ENCODE measurements at regions not wholly inside any gene's neighbourhood (a gene's known extent, or its start where the extent isn't known, plus 50 kb on each side); places are given as distances from the start of the nearest gene placed in this dataset.

DNA sequence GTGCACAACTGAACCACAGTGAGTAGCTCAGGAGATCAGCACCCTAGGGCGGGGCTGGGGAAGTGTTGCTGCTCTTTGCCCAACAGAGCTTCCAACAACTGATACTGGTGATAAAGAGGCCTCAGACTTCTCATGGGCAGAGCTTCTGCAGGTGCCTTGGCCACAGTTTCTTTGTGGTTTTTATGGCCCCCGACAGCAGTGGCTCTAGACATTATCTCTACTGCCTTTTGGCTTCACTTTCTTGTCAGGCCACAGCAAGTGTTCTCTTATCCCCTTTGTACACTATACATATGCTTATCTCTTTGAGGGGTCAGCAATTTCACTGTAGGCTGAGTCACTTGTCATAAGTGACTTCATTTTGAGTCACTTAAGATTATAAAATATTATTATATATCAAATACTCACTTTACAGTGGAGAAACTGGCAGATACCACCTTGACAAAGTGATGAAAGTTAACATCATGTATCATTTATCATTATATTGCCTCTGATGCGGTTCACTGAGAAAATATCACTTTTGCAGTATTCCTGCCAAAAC is 90.9 kb upstream of the COX7C start:
- DNase-seq (ENCODE audit: low read depth in 1 of 2, low spot score in 2 of 2) (no peak), FAIRE-seq (no peak)
- Histone ChIP-seq H2BK120ac (replicated peaks; ENCODE audit: low read depth, low read length) (no peak overlapping the region), H3K27me3 (replicated peaks in 1 of 4; ENCODE audit: control insufficient read depth in 3 of 4, extremely low read depth in 1 of 4, insufficient read depth in 3 of 4, low read length in 3 of 4) (no peaks in the 10 kb centered on the region), H3K4ac (replicated peaks; ENCODE audit: insufficient read length, low read depth, low read length) (no peak overlapping the region), H4K8ac (ENCODE audit: extremely low read depth, insufficient read depth, low read length) (no peak overlapping the region), H4K91ac (replicated peaks; ENCODE audit: insufficient read length, low read length) (no peak overlapping the region), H3K18ac (ENCODE audit: extremely low read depth, low read length) (no peak overlapping the region; the same call in 1 of the 2 replicates), H2BK12ac (ENCODE audit: low read depth, low read length) (no peak overlapping the region), H3K4me1 (replicated peaks in 1 of 4; ENCODE audit: control insufficient read depth in 3 of 4, insufficient read depth in 4 of 4, low read length in 3 of 4) (peaks cover 0 to 4% (median 0%) of the 10 kb centered on the region in 4 experiments; a peak in 1 of 7 replicates), H3K56ac (replicated peaks; ENCODE audit: insufficient read length, low read depth, low read length) (no peak overlapping the region), H4K20me1 (replicated peaks in 1 of 2; ENCODE audit: control insufficient read depth in 1 of 2, insufficient read depth in 2 of 2, low read length in 2 of 2) (no peaks in the 10 kb centered on the region), H3K36me3 (ENCODE audit: control insufficient read depth in 2 of 4, insufficient read depth in 4 of 4, low read length in 3 of 4) (no peaks in the 10 kb centered on the region), H3K14ac (ENCODE audit: insufficient read length) (no peak overlapping the region), H3K23me2 (ENCODE audit: low read depth, low read length) (no peaks in the 10 kb centered on the region), H3K79me2 (ENCODE audit: control insufficient read depth in 1 of 2, insufficient read depth in 2 of 2, low read length in 2 of 2) (no peaks in the 10 kb centered on the region), H3K9me3 (ENCODE audit: insufficient read depth in 2 of 2, low read depth in 1 of 2, low read length in 1 of 2) (no peaks in the 10 kb centered on the region), H4K5ac (ENCODE audit: insufficient read length, low read depth, low read length) (no peak overlapping the region), H2BK5ac (ENCODE audit: low read depth, low read length) (0 out of 2 replicates have a peak overlapping the region, but pooled peaks have one; percentile 27), H3K4me2 (ENCODE audit: insufficient read depth in 1 of 2, low read depth in 2 of 2, low read length in 2 of 2) (no peak overlapping the region), H2AFZ (ENCODE audit: low read length) (no peak overlapping the region), H3K4me3 (ENCODE audit: extremely low read depth in 1 of 4, insufficient read depth in 2 of 4, low read depth in 3 of 4, low read length in 4 of 4) (no peak overlapping the region), H3K9ac (replicated peaks in 1 of 4; ENCODE audit: extremely low read depth in 1 of 4, low read depth in 3 of 4, low read length in 3 of 4) (no peak overlapping the region), H2BK20ac (ENCODE audit: low read length) (no peak overlapping the region), H2BK15ac (ENCODE audit: low read length) (no peak overlapping the region), H3K27ac (ENCODE audit: low read depth, low read length) (no peak overlapping the region), H2AK5ac (ENCODE audit: low read depth, low read length) (no peak overlapping the region), H3K79me1 (ENCODE audit: low read depth, low read length) (no peaks in the 10 kb centered on the region), H3K23ac (ENCODE audit: insufficient read length) (no peak overlapping the region)
- POLR2A ChIA-PET (ENCODE audit: partially characterized antibody): interaction anchor here (1.2 kb wide), 1 partner anchor 740 kb away, joined by 3 read pairs; no protein-coding TSS in a partner anchor
- CTCF ChIA-PET (ENCODE audit: partially characterized antibody): no interaction called here
- TF ChIP-seq POLR2AphosphoS5 (IDR thresholded peaks at IDR 0.05; ENCODE audit: low read depth, low read length) (no peak), PHF8 (conservative IDR thresholded peaks at IDR 0.05; ENCODE audit: low read depth, low read length) (no peak), HDAC6 (IDR thresholded peaks at IDR 0.05; ENCODE audit: low read depth, low read length) (no peak), CHD1 (IDR thresholded peaks at IDR 0.05; ENCODE audit: low read depth, low read length) (no peak), HDAC2 (IDR thresholded peaks at IDR 0.05; ENCODE audit: borderline replicate concordance in 1 of 2, low read depth in 2 of 2, low read length in 2 of 2) (no peak), JUND (IDR thresholded peaks at IDR 0.05; ENCODE audit: low read length) (no peak), SRF (IDR thresholded peaks at IDR 0.05; ENCODE audit: low read depth, low read length) (no peak), POLR2A (IDR thresholded peaks at IDR 0.05; ENCODE audit: control extremely low read depth in 1 of 2, low read depth in 2 of 2, low read length in 2 of 2) (no peak)
- TF ChIP-seq, protein P1, sequence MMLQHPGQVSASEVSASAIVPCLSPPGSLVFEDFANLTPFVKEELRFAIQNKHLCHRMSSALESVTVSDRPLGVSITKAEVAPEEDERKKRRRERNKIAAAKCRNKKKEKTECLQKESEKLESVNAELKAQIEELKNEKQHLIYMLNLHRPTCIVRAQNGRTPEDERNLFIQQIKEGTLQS (IDR thresholded peaks at IDR 0.05; ENCODE audit: insufficient read depth, low read depth, low read length): no peak
- WGBS, 2 experiments (ENCODE audit: extremely low coverage in 1 of 2, insufficient coverage in 1 of 2, insufficient read length in 1 of 2, insufficient replicate concordance in 2 of 2, low coverage in 1 of 2, low lambda C conversion rate in 2 of 2, missing lambda C conversion rate in 1 of 2): 70% methylated on average over 3 of the region's 3 CpGs; no CpG with 5 or more reads in 1 of the 2 experiments

All from H1 (cell line).